Nephron (organoid): ENCODE measurements at regions not wholly inside any gene's neighbourhood (a gene's known extent, or its start where the extent isn't known, plus 50 kb on each side); places are given as distances from the start of the nearest gene placed in this dataset.
A peak's percentile ranks its signal among the peaks of the same experiment; 100 is the strongest.

ENCODE experiments used
- H3K27ac Mint-ChIP-seq, 3 experiments: 2 replicates each; pipeline ENCODE4 v1.8.0; 2020; ENCODE audit warnings: mixed read lengths in 3 of 3, mild to moderate bottlenecking in 2 of 3, moderate library complexity in 1 of 3
- H3K27me3 Mint-ChIP-seq: 2 replicates; pipeline ENCODE4 v1.8.0; 2021; ENCODE audit warnings: low read depth, mild to moderate bottlenecking, moderate library complexity, mixed read lengths
- H3K36me3 Mint-ChIP-seq: 2 replicates; pipeline ENCODE4 v1.8.0; 2020; ENCODE audit warnings: low read depth, mixed read lengths
- H3K4me1 Mint-ChIP-seq: 2 replicates; pipeline ENCODE4 v1.8.0; 2020; ENCODE audit warnings: mixed read lengths
- H3K4me3 Mint-ChIP-seq, 3 experiments: 2 replicates each; pipeline ENCODE4 v1.8.0; 2020; ENCODE audit warnings: mild to moderate bottlenecking in 3 of 3, mixed read lengths in 3 of 3, moderate library complexity in 2 of 3
- H3K9me3 Mint-ChIP-seq: 2 replicates; pipeline ENCODE4 v1.8.0; 2020; ENCODE audit warnings: mixed read lengths
- TF ChIP-seq, protein P1 (sequence below), 3 experiments: fragments of 200-600 bp; sonication (generic); IDR thresholded peaks; one replicate each; pipeline ENCODE4 v1.5.0; 2021; ENCODE audit warnings: antibody characterized with exemption in 3 of 3; ENCODE audit not compliant: unreplicated experiment in 3 of 3

DNA sequence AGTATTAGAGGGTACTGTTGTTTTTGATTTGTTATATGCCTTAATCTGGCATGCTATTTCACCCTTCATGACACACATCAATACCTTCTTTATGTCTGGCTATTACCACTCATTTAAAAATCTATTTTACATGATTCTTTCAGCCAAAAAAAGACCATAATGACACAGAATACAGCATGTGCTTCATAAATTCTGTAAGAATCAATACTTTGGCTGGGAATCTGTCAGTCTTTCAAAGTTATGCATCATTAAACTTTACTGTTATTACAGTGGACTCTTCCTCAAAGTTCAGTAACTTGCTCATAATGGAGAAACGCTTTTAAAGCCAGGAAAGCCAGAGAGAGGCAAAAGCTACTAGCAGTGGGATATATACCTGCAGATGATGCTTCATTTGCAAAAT, 247.2 kb upstream of the ADGRL2 start:
- TF ChIP-seq, protein P1, sequence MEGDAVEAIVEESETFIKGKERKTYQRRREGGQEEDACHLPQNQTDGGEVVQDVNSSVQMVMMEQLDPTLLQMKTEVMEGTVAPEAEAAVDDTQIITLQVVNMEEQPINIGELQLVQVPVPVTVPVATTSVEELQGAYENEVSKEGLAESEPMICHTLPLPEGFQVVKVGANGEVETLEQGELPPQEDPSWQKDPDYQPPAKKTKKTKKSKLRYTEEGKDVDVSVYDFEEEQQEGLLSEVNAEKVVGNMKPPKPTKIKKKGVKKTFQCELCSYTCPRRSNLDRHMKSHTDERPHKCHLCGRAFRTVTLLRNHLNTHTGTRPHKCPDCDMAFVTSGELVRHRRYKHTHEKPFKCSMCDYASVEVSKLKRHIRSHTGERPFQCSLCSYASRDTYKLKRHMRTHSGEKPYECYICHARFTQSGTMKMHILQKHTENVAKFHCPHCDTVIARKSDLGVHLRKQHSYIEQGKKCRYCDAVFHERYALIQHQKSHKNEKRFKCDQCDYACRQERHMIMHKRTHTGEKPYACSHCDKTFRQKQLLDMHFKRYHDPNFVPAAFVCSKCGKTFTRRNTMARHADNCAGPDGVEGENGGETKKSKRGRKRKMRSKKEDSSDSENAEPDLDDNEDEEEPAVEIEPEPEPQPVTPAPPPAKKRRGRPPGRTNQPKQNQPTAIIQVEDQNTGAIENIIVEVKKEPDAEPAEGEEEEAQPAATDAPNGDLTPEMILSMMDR (IDR thresholded peaks at IDR 0.05; ENCODE audit: unreplicated experiment in 3 of 3) = no peak
- no peak overlapping the region for H3K4me3 Mint-ChIP-seq
- peaks cover 15% of the 10 kb centered on the region for H3K4me1 Mint-ChIP-seq
- H3K36me3 Mint-ChIP-seq = no peaks in the 10 kb centered on the region
- H3K27me3 Mint-ChIP-seq = peaks cover 4% of the 10 kb centered on the region
- H3K27ac Mint-ChIP-seq = no peak overlapping the region
- no peaks in the 10 kb centered on the region for H3K9me3 Mint-ChIP-seq

- Mint-ChIP-seq H3K27me3 (peaks cover 4% of the 10 kb centered on the region), H3K9me3 (no peaks in the 10 kb centered on the region), H3K4me3 (no peak overlapping the region), H3K27ac (peak overlapping the region in 1 of 3 experiments; percentile 9), H3K4me1 (peaks cover 30% of the 10 kb centered on the region), H3K36me3 (no peaks in the 10 kb centered on the region)
- TF ChIP-seq, protein P1 (IDR thresholded peaks at IDR 0.05; ENCODE audit: unreplicated experiment in 3 of 3) = no peak
Measured at GRCh38 chr1:81551946-81552345, 248.8 kb upstream of the ADGRL2 start.

GRCh38 chr1:81550753-81551152, 250.0 kb upstream of the ADGRL2 start:
- TF ChIP-seq, protein P1 (IDR thresholded peaks at IDR 0.05; ENCODE audit: unreplicated experiment in 3 of 3) = no peak
- Mint-ChIP-seq H3K4me1 (peaks cover 32% of the 10 kb centered on the region), H3K9me3 (no peaks in the 10 kb centered on the region), H3K27ac (no peak overlapping the region), H3K36me3 (no peaks in the 10 kb centered on the region), H3K27me3 (peaks cover 4% of the 10 kb centered on the region), H3K4me3 (no peak overlapping the region)

DNA sequence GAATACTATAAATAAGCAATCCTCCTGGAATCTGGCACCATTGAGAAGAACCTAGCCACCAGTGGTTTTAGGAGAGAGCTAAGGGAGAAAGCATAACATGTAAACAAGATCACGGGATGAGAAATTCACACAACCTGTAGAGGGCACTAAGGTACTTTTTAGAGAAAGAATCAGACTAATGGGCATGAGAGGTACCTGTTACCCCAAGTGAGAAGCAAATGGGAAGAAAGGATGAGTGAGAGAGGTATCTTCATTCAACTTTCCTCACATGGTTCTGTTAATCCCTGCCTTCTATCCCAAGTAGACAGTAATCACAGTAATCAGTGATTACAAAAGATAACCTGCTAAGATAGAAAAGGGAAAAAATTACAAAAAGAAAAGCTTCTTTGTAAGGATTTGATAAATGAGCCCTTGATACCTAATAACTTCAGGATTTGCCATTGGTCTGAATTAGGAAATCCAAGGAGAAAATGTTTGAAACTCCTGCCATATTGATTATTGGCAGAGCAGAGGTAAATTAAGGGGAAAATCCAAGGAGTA, 251.1 kb upstream of the ADGRL2 start:
- Mint-ChIP-seq H3K4me3 (no peak overlapping the region), H3K9me3 (no peaks in the 10 kb centered on the region), H3K27ac (peak overlapping the region in 1 of 3 experiments; percentile 77), H3K36me3 (no peaks in the 10 kb centered on the region), H3K4me1 (peaks cover 32% of the 10 kb centered on the region), H3K27me3 (peaks cover 4% of the 10 kb centered on the region)
- TF ChIP-seq, protein P1 (IDR thresholded peaks at IDR 0.05; ENCODE audit: unreplicated experiment in 3 of 3) = peak; percentile 23 to 58 (median 41)

GRCh38 chr1:81548918-81549587, 251.7 kb upstream of the ADGRL2 start:
- no peak overlapping the region for H3K4me3 Mint-ChIP-seq
- H3K4me1 Mint-ChIP-seq = peaks cover 32% of the 10 kb centered on the region
- H3K27ac Mint-ChIP-seq = peak overlapping the region in 1 of 3 experiments; percentile 77
- no peaks in the 10 kb centered on the region for H3K36me3 Mint-ChIP-seq
- TF ChIP-seq, protein P1 (IDR thresholded peaks at IDR 0.05; ENCODE audit: unreplicated experiment in 3 of 3) = no peak
- H3K27me3 Mint-ChIP-seq = peaks cover 4% of the 10 kb centered on the region
- H3K9me3 Mint-ChIP-seq = no peaks in the 10 kb centered on the region

GRCh38 chr1:81547912-81548303, 252.8 kb upstream of the ADGRL2 start:
- TF ChIP-seq, protein P1 (IDR thresholded peaks at IDR 0.05; ENCODE audit: unreplicated experiment in 3 of 3) = no peak
- no peaks in the 10 kb centered on the region for H3K9me3 Mint-ChIP-seq

More at GRCh38 chr1:81547912-81548303, 252.8 kb upstream of the ADGRL2 start:
- H3K36me3 Mint-ChIP-seq = no peaks in the 10 kb centered on the region
- peak overlapping the region in 2 of 3 experiments; percentile 35 to 46 for H3K4me3 Mint-ChIP-seq
- H3K27ac Mint-ChIP-seq = peak overlapping the region; percentile 23 to 76 (median 25)
- peaks cover 32% of the 10 kb centered on the region for H3K4me1 Mint-ChIP-seq
- H3K27me3 Mint-ChIP-seq = peaks cover 4% of the 10 kb centered on the region
